ENCODE measurements at regions not wholly inside any gene's neighbourhood (a gene's known extent, or its start where the extent isn't known, plus 50 kb on each side); places are given as distances from the start of the nearest gene placed in this dataset.
"Not testable (repeated sequence)": the region's sequence is repeated elsewhere in the genome, so short reads cannot be mapped to it uniquely, and the experiment has no call there.

- H3K9me3 ChIP-seq: no peaks in the 10 kb centered on the region
- TF ChIP-seq, protein P1, sequence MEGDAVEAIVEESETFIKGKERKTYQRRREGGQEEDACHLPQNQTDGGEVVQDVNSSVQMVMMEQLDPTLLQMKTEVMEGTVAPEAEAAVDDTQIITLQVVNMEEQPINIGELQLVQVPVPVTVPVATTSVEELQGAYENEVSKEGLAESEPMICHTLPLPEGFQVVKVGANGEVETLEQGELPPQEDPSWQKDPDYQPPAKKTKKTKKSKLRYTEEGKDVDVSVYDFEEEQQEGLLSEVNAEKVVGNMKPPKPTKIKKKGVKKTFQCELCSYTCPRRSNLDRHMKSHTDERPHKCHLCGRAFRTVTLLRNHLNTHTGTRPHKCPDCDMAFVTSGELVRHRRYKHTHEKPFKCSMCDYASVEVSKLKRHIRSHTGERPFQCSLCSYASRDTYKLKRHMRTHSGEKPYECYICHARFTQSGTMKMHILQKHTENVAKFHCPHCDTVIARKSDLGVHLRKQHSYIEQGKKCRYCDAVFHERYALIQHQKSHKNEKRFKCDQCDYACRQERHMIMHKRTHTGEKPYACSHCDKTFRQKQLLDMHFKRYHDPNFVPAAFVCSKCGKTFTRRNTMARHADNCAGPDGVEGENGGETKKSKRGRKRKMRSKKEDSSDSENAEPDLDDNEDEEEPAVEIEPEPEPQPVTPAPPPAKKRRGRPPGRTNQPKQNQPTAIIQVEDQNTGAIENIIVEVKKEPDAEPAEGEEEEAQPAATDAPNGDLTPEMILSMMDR (IDR thresholded peaks at IDR 0.05): no peak
Observed at GRCh38 chr11:87517351-87517750, 479.6 kb downstream of the TMEM135 start.

GRCh38 chr11:87507722-87508121 lies 470.0 kb downstream of the TMEM135 start:
- H3K27ac ChIP-seq; H3K36me3 ChIP-seq; intact Hi-C loops (cut with DNase I; ENCODE audit: low total_unique reads); H3K27me3 ChIP-seq; DNase-seq; H3K4me3 ChIP-seq; H3K4me1 ChIP-seq: not testable (repeated sequence)
- peaks cover 0 to 11% (median 0%) of the 10 kb centered on the region in 3 donors for H3K9me3 ChIP-seq

More at GRCh38 chr11:87517351-87517750, 479.6 kb downstream of the TMEM135 start:
- Histone ChIP-seq H3K27me3 (no peaks in the 10 kb centered on the region), H3K36me3 (no peaks in the 10 kb centered on the region), H3K4me3 (no peak overlapping the region), H3K4me1 (no peaks in the 10 kb centered on the region), H3K27ac (no peak overlapping the region)
- no peak for DNase-seq
- intact Hi-C loops (cut with DNase I; ENCODE audit: low total_unique reads): no loop called here

- H3K4me1 ChIP-seq; H3K27ac ChIP-seq; H3K4me3 ChIP-seq; DNase-seq; H3K27me3 ChIP-seq; H3K36me3 ChIP-seq; intact Hi-C loops (cut with DNase I; ENCODE audit: low total_unique reads): not testable (repeated sequence)
- peaks cover 0 to 11% (median 0%) of the 10 kb centered on the region in 3 donors for H3K9me3 ChIP-seq
Observed at GRCh38 chr11:87506946-87507345, 469.2 kb downstream of the TMEM135 start.

DNA sequence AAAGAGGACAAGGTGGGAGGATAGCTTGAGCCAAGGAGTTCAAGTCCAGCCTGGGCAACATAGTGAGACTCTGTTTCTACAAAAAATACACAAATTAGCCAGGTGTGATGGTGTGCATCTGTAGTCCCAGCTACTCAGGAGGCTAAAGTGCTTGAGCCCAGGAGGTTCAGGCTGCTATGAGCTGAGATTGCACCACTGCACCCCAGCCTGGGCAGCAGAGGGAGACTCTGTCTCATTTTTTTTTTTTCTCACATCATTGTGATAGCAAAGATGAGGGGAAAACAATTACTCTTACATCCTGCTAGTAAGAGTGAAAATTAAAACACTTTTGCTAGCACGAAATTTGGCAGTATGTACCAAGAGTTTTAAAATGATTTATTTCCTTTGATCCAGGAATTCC lies 463.7 kb downstream of the TMEM135 start:
- H3K4me1 ChIP-seq: no peaks in the 10 kb centered on the region
- no peaks in the 10 kb centered on the region for H3K27me3 ChIP-seq
- TF ChIP-seq, protein P1 (IDR thresholded peaks at IDR 0.05): no peak
- no peak for DNase-seq
- H3K36me3 ChIP-seq: no peaks in the 10 kb centered on the region
- H3K27ac ChIP-seq: no peak overlapping the region
- intact Hi-C loops (cut with DNase I; ENCODE audit: low total_unique reads): no loop called here
- peaks cover 0 to 10% (median 0%) of the 10 kb centered on the region in 3 donors for H3K9me3 ChIP-seq
- H3K4me3 ChIP-seq: no peak overlapping the region

GRCh38 chr11:87494936-87495335 lies 457.2 kb downstream of the TMEM135 start:
- H3K36me3 ChIP-seq; H3K27ac ChIP-seq; H3K4me3 ChIP-seq; H3K27me3 ChIP-seq; DNase-seq; H3K9me3 ChIP-seq; intact Hi-C loops (cut with DNase I; ENCODE audit: low total_unique reads); H3K4me1 ChIP-seq: not testable (repeated sequence)

- H3K27ac ChIP-seq; H3K27me3 ChIP-seq; H3K36me3 ChIP-seq; H3K4me3 ChIP-seq; H3K9me3 ChIP-seq; DNase-seq; intact Hi-C loops (cut with DNase I; ENCODE audit: low total_unique reads); H3K4me1 ChIP-seq: not testable (repeated sequence)
Observed at GRCh38 chr11:87494026-87494425, 456.3 kb downstream of the TMEM135 start.

- no peaks in the 10 kb centered on the region for H3K36me3 ChIP-seq
- TF ChIP-seq, protein P1 (IDR thresholded peaks at IDR 0.05): no peak
- no peaks in the 10 kb centered on the region for H3K4me1 ChIP-seq
- no peaks in the 10 kb centered on the region for H3K27me3 ChIP-seq
- intact Hi-C loops (cut with DNase I; ENCODE audit: low total_unique reads): no loop called here
- no peak overlapping the region for H3K4me3 ChIP-seq
- H3K27ac ChIP-seq: no peak overlapping the region
- DNase-seq: no peak
- H3K9me3 ChIP-seq: no peaks in the 10 kb centered on the region
Observed at GRCh38 chr11:87493516-87493915, 455.8 kb downstream of the TMEM135 start.

DNA sequence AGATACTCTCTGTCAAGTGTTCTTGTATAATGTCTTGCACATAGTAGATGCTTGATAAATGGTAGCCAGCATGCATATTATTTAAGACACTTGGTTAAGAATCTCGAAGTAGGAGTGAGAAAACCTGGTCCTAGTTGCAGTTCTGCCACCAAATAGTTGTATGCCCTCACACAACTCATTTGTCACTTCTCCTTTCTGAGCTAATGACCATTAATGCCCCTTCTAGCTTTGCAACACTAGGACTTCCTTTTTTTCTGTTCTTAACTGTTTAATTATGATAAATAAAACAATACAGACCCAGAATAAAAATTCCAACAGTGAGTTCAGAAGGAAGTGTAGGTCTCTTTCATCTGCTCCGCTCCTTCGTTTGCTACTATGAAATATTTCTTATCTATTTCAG lies 453.6 kb downstream of the TMEM135 start:
- Histone ChIP-seq H3K36me3 (no peaks in the 10 kb centered on the region), H3K27ac (no peak overlapping the region), H3K27me3 (no peaks in the 10 kb centered on the region), H3K9me3 (no peaks in the 10 kb centered on the region), H3K4me3 (no peak overlapping the region), H3K4me1 (no peaks in the 10 kb centered on the region)
- intact Hi-C loops (cut with DNase I; ENCODE audit: low total_unique reads): no loop called here
- TF ChIP-seq, protein P1 (IDR thresholded peaks at IDR 0.05): no peak
- DNase-seq: no peak

All from tibial artery (tissue), 4 donors.